ENCODE measurements at regions not wholly inside any gene's neighbourhood (a gene's known extent, or its start where the extent isn't known, plus 50 kb on each side); places are given as distances from the start of the nearest gene placed in this dataset.

DNA sequence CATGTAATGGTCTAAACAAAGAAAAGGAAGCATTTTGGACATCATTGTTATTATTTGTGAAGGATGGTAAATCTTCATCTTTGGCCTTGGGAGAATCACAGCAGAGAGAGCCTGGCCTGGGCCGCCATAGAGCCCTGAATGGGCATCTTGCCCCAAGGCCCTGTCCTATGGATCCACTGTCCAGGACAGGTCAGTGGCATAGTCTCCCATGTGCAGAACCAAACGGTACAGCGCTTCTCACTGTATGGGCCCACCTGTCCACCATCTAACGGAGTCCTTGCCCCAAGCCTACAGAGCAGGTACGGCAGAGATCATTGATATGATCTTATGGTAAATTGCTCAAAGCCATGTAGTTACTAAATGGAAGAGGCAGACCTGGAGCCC lies 185.7 kb downstream of the FOXD2 start:
- TF ChIP-seq, protein P1, sequence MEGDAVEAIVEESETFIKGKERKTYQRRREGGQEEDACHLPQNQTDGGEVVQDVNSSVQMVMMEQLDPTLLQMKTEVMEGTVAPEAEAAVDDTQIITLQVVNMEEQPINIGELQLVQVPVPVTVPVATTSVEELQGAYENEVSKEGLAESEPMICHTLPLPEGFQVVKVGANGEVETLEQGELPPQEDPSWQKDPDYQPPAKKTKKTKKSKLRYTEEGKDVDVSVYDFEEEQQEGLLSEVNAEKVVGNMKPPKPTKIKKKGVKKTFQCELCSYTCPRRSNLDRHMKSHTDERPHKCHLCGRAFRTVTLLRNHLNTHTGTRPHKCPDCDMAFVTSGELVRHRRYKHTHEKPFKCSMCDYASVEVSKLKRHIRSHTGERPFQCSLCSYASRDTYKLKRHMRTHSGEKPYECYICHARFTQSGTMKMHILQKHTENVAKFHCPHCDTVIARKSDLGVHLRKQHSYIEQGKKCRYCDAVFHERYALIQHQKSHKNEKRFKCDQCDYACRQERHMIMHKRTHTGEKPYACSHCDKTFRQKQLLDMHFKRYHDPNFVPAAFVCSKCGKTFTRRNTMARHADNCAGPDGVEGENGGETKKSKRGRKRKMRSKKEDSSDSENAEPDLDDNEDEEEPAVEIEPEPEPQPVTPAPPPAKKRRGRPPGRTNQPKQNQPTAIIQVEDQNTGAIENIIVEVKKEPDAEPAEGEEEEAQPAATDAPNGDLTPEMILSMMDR (IDR thresholded peaks at IDR 0.05) = no peak
- TF ChIP-seq POLR2A (IDR thresholded peaks at IDR 0.05) = no peak

All from uterus (tissue), 2 donors.